Stimulated activated CD4-positive, alpha-beta T cell treated with anti-CD3 and anti-CD28 coated beads, Interleukin-2, amount 100 ng/mL, for 48 hours (primary cell): ENCODE measurements at regions not wholly inside any gene's neighbourhood (a gene's known extent, or its start where the extent isn't known, plus 50 kb on each side); places are given as distances from the start of the nearest gene placed in this dataset.

ENCODE experiments used
- DNase-seq, 2 donors: peaks; one replicate each; pipeline ENCODE4 v3.0.0-alpha.2; 2020

- DNase-seq, result no peak
Observed at GRCh38 chr2:10964052-10964790, 52.5 kb downstream of the KCNF1 start.

DNA sequence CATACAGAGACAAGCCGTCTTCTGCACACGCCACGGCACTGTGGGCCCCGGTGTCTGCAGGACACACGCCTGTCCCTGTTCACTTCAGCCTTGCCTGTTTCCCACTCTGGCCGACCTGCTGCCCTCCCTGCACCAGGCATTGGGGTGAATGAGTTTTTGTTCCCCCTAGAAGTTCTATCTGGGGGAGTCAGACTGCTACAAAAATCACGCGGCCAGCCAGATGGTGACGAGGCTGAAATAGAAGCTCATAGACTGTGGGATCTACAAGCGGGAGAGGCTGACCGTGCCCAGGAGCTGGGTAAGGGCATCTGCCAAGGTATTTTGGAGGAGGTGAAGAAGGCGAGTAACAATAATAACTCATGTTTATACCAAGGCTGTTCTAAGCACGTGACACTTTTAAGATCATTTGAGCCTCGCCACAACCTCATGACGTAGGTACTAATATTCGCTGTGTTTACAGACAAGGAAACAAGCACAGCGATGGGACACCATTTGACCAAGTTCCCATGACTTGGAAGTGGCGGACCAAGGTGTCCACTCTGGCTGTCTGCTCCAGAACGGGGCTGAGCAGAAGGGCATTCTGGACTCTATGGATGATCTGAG is 53.6 kb downstream of the KCNF1 start:
- no peak for DNase-seq

- no peak for DNase-seq
Observed at GRCh38 chr2:10966056-10966455, 54.3 kb downstream of the KCNF1 start.

- no peak for DNase-seq
Observed at GRCh38 chr2:10966741-10967140, 55.0 kb downstream of the KCNF1 start.

GRCh38 chr2:10968176-10968575 is 56.4 kb downstream of the KCNF1 start:
- DNase-seq, result no peak

DNA sequence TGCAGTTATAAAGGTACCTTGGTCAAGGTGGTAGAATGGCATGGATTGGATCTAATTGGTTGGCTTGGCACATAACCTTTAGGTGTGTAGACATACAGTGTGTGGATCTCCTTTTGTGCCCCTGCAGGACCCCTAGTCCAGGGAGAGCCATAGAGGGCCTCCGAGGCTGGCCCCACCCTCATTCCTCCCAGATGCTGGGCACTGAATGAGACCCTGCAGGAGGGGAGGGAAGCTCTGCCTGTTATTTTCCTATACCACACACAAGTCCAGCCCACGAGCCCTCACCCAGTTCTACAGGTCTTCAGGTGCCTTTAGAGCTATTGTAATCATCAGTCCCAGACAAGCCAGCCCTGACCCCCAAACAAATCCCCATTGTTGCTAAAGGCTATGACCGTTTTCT is 58.9 kb downstream of the KCNF1 start:
- DNase-seq, result no peak

DNA sequence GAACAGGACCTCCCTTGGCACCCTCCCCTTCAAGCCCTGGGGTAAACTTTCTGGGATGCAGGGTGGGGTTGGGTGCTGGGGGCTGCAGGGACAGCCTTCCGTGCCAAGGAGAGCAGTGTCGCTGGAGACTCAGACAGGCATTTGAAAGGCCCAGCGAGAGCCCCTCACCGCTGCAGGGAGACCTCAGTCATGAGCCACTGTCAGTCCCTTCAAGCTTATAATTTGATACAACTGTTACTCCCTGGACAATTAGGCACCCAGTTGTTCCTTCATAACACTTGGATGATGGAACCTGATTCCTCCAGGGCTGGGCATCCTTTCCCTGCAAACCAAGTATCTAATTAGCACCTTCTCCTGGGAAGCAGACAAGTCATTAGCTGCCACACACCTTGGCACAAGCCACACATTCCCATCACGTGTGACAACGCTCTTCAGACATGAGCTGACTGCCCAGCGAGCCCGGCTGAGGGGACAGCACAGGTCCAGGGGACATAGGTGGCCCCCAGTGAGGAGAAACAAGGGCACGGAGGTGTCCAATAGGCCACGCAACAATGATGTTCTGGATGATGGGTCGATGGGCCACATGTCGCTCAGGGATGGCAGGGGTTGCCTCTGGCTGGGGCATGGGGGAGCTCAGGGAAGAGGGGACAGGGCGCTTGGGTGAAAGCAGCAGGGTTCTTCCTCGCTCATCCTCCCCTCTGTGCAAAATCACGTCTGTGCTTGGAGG is 59.6 kb downstream of the KCNF1 start:
- no peak for DNase-seq

DNA sequence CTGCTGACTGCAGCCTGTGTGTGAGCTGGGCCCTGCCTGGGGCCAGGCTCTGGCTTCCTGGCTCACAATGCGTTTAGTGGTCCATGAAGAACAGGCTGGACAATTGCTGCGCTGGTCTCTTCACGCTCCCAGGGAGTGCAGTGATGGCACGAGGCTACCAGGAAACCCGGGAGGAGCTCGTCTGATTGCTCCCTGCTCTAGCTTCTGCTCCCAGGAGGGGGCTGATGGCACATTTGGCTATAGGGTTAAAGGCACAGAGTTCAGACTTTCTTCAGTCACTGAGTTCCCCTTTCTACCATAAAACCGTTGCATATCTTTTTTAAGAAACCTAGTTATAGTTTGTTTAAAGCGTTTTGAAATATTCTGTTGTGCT is 60.1 kb downstream of the KCNF1 start:
- DNase-seq, result no peak

DNA sequence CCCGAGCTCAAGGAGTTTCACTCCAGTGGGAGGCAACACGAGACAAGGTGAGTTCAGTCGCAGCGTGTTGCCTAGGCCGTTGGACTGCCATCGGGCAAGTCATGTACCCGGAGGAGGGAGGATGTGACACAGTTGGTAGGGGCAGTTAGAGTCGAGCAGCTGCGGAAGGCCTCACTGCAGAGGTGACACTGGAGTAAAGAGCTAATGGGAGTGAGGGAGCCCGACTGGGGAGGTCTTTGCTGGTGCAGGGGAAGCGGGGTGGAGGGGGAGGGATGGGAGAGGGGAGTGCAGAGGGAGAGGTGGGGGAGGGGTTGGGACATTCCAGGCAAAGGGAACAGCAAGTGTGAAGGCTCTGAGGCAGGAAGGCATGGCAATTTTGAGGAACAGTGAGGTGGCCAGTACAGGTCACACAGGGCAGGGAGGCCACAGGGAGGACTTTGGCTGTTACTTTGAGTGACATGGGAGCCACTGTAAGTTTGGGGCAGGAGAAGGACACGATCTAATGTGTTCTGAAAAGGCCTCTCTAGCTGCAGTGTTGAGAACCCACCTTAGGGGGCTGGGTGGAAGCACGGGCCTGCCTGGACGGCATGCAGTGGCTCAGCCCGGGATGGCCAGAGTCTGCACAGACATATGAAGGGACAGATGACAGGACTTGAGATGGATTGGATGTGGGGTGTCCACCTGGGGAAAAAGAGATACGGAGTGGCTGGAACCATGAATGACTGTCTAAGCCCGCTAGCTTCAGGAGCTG is 61.1 kb downstream of the KCNF1 start:
- no peak for DNase-seq

- no peak for DNase-seq
Observed at GRCh38 chr2:10973766-10974165, 62.0 kb downstream of the KCNF1 start.

GRCh38 chr2:10977003-10977402 is 65.3 kb downstream of the KCNF1 start:
- no peak for DNase-seq

- no peak for DNase-seq
Observed at GRCh38 chr2:10977621-10978020, 65.9 kb downstream of the KCNF1 start.

GRCh38 chr2:10978090-10978670 is 66.4 kb downstream of the KCNF1 start:
- DNase-seq, result no peak

- DNase-seq, result no peak
Observed at GRCh38 chr2:10980071-10980470, 68.3 kb downstream of the KCNF1 start.

- DNase-seq, result no peak
Observed at GRCh38 chr2:10980886-10981425, 69.2 kb downstream of the KCNF1 start.

GRCh38 chr2:10981451-10981850 is 69.7 kb downstream of the KCNF1 start:
- DNase-seq, result no peak

DNA sequence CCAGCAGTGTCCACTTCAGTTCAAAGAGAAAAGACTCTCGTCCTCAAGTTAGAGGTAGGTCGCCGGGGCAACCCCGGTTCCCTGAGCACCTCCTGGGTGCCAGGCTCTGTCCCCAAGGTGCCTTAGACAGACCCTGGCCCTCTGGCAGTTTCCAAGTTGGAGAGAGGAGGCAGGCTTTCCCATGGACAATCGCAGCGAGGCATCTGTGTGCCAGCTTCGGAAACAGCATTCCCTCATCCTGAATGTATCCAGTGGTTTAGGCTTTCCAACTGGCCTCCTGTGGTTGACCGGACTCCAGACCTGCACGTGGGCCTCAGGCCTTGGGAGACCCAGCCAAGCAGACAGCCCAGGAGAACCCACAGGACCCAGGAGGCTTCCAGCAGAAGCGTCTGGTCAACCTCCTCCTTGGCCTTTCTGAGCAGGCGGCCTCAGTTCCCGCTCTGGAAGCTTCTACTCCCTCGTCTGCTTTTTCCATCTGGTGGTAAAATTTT is 70.3 kb downstream of the KCNF1 start:
- no peak for DNase-seq

- DNase-seq, result no peak
Observed at GRCh38 chr2:10982931-10983701, 71.4 kb downstream of the KCNF1 start.

DNA sequence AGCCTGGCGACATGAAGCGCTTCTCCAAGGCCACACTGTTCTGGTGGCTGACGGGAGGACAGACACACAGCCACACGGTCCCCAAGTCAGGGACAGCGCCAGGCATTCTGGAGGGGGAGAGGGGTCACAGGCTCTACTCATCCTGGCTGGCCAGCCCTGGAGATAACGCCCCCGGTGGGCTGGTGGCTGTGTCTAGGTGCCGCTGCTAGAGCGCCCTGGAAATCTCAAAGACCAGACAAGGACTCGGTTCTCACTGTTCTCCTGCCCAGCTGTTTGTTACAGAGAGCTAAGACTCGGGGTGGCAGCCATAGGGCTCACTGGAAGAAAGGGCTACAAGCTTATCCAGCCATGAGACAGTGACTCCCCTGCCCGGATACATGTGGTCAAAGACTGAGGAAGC is 72.0 kb downstream of the KCNF1 start:
- no peak for DNase-seq

DNA sequence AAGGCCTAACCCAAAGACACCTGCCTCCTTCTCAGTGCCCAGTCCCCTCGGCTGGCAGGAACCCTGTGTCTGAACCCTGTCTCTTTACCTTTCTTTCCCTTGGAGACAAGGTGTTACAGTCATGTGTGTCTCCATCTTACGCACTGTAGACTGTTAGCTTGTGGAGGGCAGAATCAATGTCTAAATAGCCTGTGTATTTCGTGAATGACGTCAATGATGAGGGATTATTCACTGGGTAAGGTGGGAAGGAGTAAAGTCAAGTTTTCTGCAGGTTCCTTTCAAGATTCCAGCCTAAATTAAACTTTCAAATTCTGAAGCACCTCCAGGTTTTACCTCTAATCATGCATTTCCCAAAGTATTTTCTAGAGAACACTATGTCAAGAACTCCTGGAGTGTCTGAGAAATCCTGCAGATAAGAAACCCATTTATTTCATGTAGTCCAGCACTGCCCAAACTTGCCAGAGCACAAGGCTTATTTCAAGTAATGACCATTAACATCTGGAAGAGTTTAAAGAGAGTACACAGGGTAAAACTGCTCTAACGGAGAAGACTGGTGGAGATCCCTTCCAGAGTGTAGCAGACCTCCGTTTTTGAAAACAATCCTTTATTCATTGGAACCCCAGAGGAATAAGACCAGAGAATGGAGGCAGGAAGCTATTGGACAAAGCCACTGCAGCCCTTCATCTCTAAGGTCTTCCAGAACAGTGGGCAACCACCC is 72.8 kb downstream of the KCNF1 start:
- DNase-seq, result no peak

DNA sequence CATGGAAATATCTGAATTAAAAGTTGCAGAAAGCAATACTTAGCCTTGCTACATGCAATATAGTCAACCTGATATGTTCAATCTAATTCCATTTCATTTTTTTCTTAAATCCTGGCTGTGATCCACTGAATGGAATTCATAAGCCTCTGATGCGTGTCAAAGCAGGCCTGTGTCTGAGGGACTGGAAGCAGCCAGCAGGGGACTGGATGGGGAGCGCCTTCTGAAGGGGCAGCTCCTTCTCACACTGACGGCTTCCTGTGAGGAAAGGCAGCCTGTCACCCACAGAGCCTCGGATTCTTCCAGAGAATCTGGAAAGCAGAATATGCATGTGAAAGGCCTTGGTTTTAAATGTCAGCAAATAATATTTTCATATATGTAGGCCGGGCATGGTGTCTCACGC is 73.5 kb downstream of the KCNF1 start:
- no peak for DNase-seq
